IMR-90 (cell line): ENCODE measurements at regions not wholly inside any gene's neighbourhood (a gene's known extent, or its start where the extent isn't known, plus 50 kb on each side); places are given as distances from the start of the nearest gene placed in this dataset.

Experiments used
- ATAC-seq: fragments of 200-7000 bp; cut with Tn5 transposase; 2 replicates; pipeline ENCODE4 v1.9.1; 2020; ENCODE audit warnings: low read depth, mild to moderate bottlenecking, moderate library complexity
- BruUV-seq: library from RNA; stranded (reverse); fragments of 400-500 nt; replicated peaks from 2 replicates; lab custom pipeline; 2021; lab: Mats Ljungman, UMichigan
- CTCF ChIA-PET: fragments of 300-600 bp; formaldehyde crosslinking; extraction: SDS; loops from one replicate; lab custom pipeline; 2021; ENCODE audit warnings: antibody characterized with exemption; lab: Yijun Ruan, JAX
- POLR2A ChIA-PET: fragments of 300-600 bp; sonication (Branson Sonifier 250); formaldehyde crosslinking; loops from one replicate; lab custom pipeline; 2022; ENCODE audit warnings: antibody characterized with exemption; ENCODE audit not compliant: unreplicated experiment; lab: Charles Lee
- DNase-seq: peaks from one replicate; pipeline ENCODE4 v3.0.0; 2013
- H2AFZ ChIP-seq: replicated peaks from 2 replicates; pipeline ENCODE3; 2013; ENCODE audit warnings: low read length, mild to moderate bottlenecking; ENCODE audit not compliant: poor library complexity
- H2AK5ac ChIP-seq: 2 replicates; pipeline ENCODE4 v1.6.1; 2013; ENCODE audit warnings: low read depth, low read length, inconsistent platforms
- H2AK9ac ChIP-seq: replicated peaks from 2 replicates; pipeline ENCODE3; 2013; ENCODE audit warnings: mild to moderate bottlenecking, low read depth, low read length, moderate library complexity; ENCODE audit not compliant: poor library complexity
- H2BK120ac ChIP-seq: 2 replicates; pipeline ENCODE4 v1.6.1; 2013; ENCODE audit warnings: low read depth, low read length, inconsistent platforms
- H2BK15ac ChIP-seq: 3 replicates; pipeline ENCODE4 v1.6.1; 2013; ENCODE audit warnings: low read depth, low read length, inconsistent platforms
- H2BK20ac ChIP-seq: 2 replicates; pipeline ENCODE4 v1.6.1; 2013; ENCODE audit warnings: low read depth, mild to moderate bottlenecking, inconsistent platforms, low read length, moderate library complexity
- H2BK5ac ChIP-seq: 2 replicates; pipeline ENCODE4 v1.6.1; 2013; ENCODE audit warnings: mild to moderate bottlenecking, low read depth, low read length, inconsistent platforms; ENCODE audit not compliant: poor library complexity, severe bottlenecking
- H3K14ac ChIP-seq: replicated peaks from 2 replicates; pipeline ENCODE4 v1.6.1; 2013; ENCODE audit warnings: low read depth, low read length, inconsistent platforms
- H3K18ac ChIP-seq: 2 replicates; pipeline ENCODE4 v1.6.1; 2013; ENCODE audit warnings: low read depth, low read length, control low read depth
- H3K23ac ChIP-seq: 2 replicates; pipeline ENCODE4 v1.6.1; 2013; ENCODE audit warnings: low read depth, low read length, inconsistent platforms
- H3K27ac ChIP-seq: 2 replicates; pipeline ENCODE4 v1.5.1; 2013; ENCODE audit warnings: mild to moderate bottlenecking, control low read depth, low read length; ENCODE audit not compliant: insufficient read depth
- H3K27me3 ChIP-seq: 2 replicates; pipeline ENCODE4 v1.6.1; 2013; ENCODE audit warnings: low read length; ENCODE audit not compliant: control insufficient read depth, insufficient read depth
- H3K36me3 ChIP-seq: 2 replicates; pipeline ENCODE4 v1.6.1; 2013; ENCODE audit warnings: low read length, mixed read lengths; ENCODE audit not compliant: control insufficient read depth, insufficient read depth
- H3K4ac ChIP-seq: 2 replicates; pipeline ENCODE4 v1.6.1; 2013; ENCODE audit warnings: low read depth, low read length, inconsistent platforms
- H3K4me1 ChIP-seq: 2 replicates; pipeline ENCODE4 v1.6.1; 2013; ENCODE audit warnings: low read length, mixed read lengths; ENCODE audit not compliant: control insufficient read depth, insufficient read depth
- H3K4me2 ChIP-seq: 2 replicates; pipeline ENCODE4 v1.6.1; 2013; ENCODE audit warnings: low read depth, mild to moderate bottlenecking, control low read depth, low read length, moderate library complexity
- H3K4me3 ChIP-seq: 2 replicates; pipeline ENCODE4 v1.5.1; 2013; ENCODE audit warnings: low read depth, mild to moderate bottlenecking, control low read depth, low read length, moderate library complexity; ENCODE audit not compliant: insufficient read depth
- H3K56ac ChIP-seq: 2 replicates; pipeline ENCODE4 v1.6.1; 2013; ENCODE audit warnings: low read length, inconsistent platforms; ENCODE audit not compliant: insufficient read depth; ENCODE audit errors: extremely low read depth
- H3K79me1 ChIP-seq, 2 experiments: 2 replicates each; pipeline ENCODE4 v1.6.1; 2013; ENCODE audit warnings: low read length in 2 of 2, inconsistent platforms in 1 of 2, low read depth in 1 of 2
- H3K9ac ChIP-seq: 2 replicates; pipeline ENCODE4 v1.6.1; 2013; ENCODE audit warnings: low read depth, low read length, control low read depth
- H3K9me1 ChIP-seq: 2 replicates; pipeline ENCODE4 v1.6.1; 2013; ENCODE audit warnings: low read length, inconsistent platforms; ENCODE audit not compliant: insufficient read depth
- H3K9me3 ChIP-seq: 2 replicates; pipeline ENCODE4 v1.6.1; 2013; ENCODE audit warnings: low read length; ENCODE audit not compliant: control insufficient read depth, insufficient read depth
- H4K20me1 ChIP-seq: 2 replicates; pipeline ENCODE4 v1.6.1; 2013; ENCODE audit warnings: low read length, inconsistent platforms; ENCODE audit not compliant: insufficient read depth
- H4K5ac ChIP-seq: 2 replicates; pipeline ENCODE4 v1.6.1; 2013; ENCODE audit warnings: mild to moderate bottlenecking, low read depth, low read length, control low read depth
- H4K8ac ChIP-seq, 2 experiments: 2 replicates each; pipeline ENCODE4 v1.6.1; 2013; ENCODE audit warnings: low read depth in 2 of 2, low read length in 2 of 2, control low read depth in 1 of 2, inconsistent platforms in 1 of 2
- H4K91ac ChIP-seq: 2 replicates; pipeline ENCODE4 v1.6.1; 2013; ENCODE audit warnings: low read depth, low read length, inconsistent platforms; ENCODE audit not compliant: insufficient read depth
- BHLHE40 ChIP-seq: fragments of 150-350 bp; IDR thresholded peaks from 2 replicates; pipeline ENCODE4 v1.6.1; 2016; ENCODE audit warnings: mild to moderate bottlenecking, low read depth, low read length
- WGBS, 2 experiments: methylation state at CpG; one replicate each; pipeline versions ENCODE4 v1.1.5 to v1.1.7; 2013; ENCODE audit warnings: missing lambda C conversion rate in 2 of 2; ENCODE audit not compliant: insufficient read length in 1 of 2; ENCODE audit errors: extremely low coverage in 2 of 2; 5-methylcytosine and 5-hydroxymethylcytosine counted together
- dilution Hi-C: fragments of 300-500 bp; cut with HindIII; formaldehyde crosslinking; loops from one replicate; pipeline ENCODE4 v1.14.3; 2018; ENCODE audit warnings: low sequenced_read_pairs; ENCODE audit not compliant: unreplicated experiment
- in situ Hi-C: fragments of 300-500 bp; cut with MboI; formaldehyde crosslinking; loops from 3 replicates; pipeline ENCODE4 v1.14.3; 2019; ENCODE audit warnings: low sequenced_read_pairs, inconsistent platforms, mixed read lengths
- intact Hi-C: fragments of 100-400 bp; cut with micrococcal nuclease; formaldehyde crosslinking; loops from 2 replicates; pipeline ENCODE4 v1.10.0; 2022

DNA sequence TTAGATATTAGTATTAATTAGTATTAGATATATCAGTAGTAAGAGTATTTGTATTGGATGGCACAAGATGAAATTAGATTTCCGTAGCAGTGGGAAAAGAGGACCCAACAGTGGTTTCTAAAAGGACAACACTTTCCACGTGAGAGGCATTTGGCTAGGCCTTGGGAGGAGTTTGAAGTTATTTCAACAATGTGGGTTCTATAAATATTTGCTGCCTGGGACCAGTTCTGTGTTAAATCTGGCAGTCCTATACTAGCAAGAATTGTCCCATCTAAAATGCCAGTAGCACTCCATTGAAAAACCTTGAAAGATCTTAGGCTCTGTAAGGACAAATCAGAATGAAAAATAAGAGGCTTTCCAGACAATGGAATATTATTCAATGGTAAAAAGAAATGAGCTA lies 347.1 kb upstream of the DNAJC19 start:
- H3K23ac ChIP-seq = no peak overlapping the region
- no peak overlapping the region for H4K91ac ChIP-seq
- H3K4me1 ChIP-seq = no peaks in the 10 kb centered on the region
- no TSS peak for BruUV-seq
- H3K14ac ChIP-seq = no peak overlapping the region
- no peak overlapping the region for H2BK120ac ChIP-seq
- no peak for DNase-seq
- H3K27me3 ChIP-seq = no peaks in the 10 kb centered on the region
- no peak overlapping the region for H3K4me3 ChIP-seq
- no peak overlapping the region for H2BK20ac ChIP-seq
- no peak overlapping the region for H4K5ac ChIP-seq
- H3K36me3 ChIP-seq = no peaks in the 10 kb centered on the region
- no peak overlapping the region for H2AFZ ChIP-seq
- WGBS, 2 experiments = 100% methylated on average over 1 of the region's 2 CpGs; no CpG with 5 or more reads in 1 of the 2 experiments
- intact Hi-C loops = no loop called here
- dilution Hi-C loops = no loop called here
- ATAC-seq = no peak
- H3K79me1 ChIP-seq = no peaks in the 10 kb centered on the region
- no peaks in the 10 kb centered on the region for H3K9me1 ChIP-seq
- no peak overlapping the region for H2BK15ac ChIP-seq
- ChIA-PET CTCF (no interaction called here), POLR2A (no interaction called here)
- H3K4me2 ChIP-seq = no peak overlapping the region
- no peak overlapping the region for H3K56ac ChIP-seq
- no peak for TF ChIP-seq BHLHE40
- no peak overlapping the region for H2BK5ac ChIP-seq
- no peak overlapping the region for H3K9ac ChIP-seq
- no peak overlapping the region for H3K4ac ChIP-seq
- in situ Hi-C loops = no loop called here
- no peak overlapping the region for H2AK9ac ChIP-seq
- H3K27ac ChIP-seq = no peak overlapping the region
- no peak overlapping the region for H3K18ac ChIP-seq
- H4K20me1 ChIP-seq = no peaks in the 10 kb centered on the region
- H4K8ac ChIP-seq = no peak overlapping the region
- no peak overlapping the region for H2AK5ac ChIP-seq
- peaks cover 2% of the 10 kb centered on the region for H3K9me3 ChIP-seq
